HG03432 (cell line): ENCODE measurements at regions not wholly inside any gene's neighbourhood (a gene's known extent, or its start where the extent isn't known, plus 50 kb on each side); places are given as distances from the start of the nearest gene placed in this dataset.

Source experiments
- ATAC-seq: cut with Tn5 transposase; IDR thresholded peaks from one replicate; pipeline ENCODE4 v1.9.1; 2021; ENCODE audit warnings: mild to moderate bottlenecking, moderate library complexity; ENCODE audit not compliant: unreplicated experiment

DNA sequence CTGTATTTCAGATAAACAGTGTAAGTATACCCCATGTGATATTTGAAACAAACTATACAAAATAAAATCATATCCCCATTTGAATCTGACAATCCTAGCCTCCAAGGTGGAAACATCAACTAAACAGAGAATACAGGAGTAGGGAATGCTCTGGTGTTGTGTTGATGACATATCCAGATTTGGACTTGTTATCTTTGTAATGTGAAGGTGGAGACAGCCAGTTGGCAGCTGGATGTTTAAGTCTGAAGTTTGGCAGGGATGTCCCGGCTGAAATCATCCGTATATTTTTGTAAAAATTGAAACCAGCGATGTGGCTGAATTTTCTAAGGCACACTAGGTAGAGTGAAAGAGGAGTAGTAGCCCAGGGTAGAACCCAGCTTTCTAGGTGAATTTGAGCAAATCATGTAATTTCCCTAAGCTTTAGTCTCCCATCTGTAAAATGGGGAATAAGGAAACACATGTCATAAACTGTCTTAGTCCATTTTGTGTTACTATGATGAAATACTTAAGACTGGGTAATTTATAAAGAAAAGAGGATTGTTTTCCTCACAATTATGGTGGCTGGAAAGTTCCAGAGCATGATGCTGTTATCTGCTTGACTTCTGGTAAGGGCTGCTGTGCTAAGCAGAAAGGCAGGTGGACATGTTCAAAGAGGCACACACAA is 246.6 kb upstream of the APCDD1 start:
- ATAC-seq = no peak

DNA sequence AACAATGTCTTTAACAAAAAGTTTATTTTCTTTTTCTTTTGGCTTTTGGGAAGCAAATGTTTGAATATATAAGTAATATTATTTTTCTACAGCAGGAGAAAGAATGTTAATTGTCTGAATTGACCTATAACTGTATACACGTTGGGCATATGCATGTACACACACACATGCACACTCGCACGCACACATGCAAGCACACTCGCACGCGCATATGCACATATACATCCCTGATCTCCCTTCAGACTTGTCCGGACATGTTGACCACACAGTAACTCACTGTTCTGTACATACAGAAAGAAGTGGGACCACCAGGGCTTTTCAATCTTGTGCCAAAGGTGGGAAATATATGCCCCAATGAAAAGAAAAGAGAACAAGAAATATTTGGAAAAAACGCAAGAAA is 245.1 kb upstream of the APCDD1 start:
- ATAC-seq = no peak

DNA sequence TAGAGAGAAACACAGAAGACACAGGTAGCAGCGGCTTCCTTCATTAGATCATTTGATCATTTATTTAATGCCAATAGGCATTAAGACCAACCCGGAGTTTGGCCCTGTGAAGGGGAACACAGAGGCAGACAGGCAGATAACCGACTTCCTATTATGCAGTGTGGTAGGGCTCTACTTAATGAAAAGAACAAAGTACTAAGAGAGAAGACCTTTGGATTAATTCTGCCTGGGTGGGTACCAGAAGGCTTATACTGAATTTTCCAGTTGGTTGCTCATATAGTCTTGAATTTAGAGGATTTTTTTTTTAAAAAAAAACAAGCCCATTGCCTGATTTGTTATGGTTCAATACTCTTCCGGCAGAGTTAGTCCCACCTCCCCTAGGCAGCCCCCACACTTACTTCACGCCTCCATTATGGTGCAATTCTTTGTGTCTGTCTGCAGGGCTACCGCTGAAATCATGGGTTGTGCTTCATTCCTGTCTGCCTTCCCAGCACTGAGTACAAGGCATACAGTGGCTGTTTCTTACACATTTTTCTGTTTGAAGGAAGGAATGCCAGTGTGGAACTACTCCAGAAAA is 244.3 kb upstream of the APCDD1 start:
- no peak for ATAC-seq

DNA sequence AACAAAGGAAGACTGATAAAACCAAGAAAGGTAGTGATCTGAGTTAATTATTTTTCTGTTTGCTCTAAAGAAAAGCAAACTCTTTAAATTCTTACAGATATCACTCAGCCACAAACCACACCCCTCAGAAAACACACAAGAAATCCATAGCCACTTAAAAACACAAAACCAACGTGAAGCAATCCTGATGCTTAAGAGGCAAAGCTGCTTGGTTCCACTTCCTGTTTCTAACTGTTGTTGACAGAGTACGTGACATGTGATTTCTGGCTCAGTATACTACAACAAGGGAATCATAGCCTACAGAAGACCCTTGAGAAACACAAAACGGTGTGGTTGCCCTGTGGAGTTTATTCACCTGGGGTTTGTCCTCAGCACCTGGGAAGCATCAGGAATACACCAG is 240.9 kb upstream of the APCDD1 start:
- peak; percentile 78 for ATAC-seq

DNA sequence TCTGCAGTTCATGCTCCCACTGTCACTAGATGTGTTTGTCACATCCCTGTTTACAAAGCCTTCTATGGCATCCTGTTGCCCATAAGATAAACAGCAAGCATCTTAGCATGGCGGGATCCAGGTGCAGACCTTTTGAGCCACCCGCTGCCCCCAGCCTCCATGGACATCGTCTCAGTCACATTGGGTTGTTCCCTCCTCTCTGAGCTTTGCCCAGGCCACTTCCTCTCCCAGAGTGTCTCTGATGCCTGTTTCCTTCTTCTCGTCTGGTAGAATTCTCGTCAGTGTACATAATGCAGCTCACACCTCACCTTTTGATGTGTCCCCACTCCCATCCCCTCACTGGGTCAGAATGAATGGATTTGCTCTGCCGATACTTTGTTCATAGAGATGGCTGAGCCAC is 239.0 kb upstream of the APCDD1 start:
- ATAC-seq = no peak

DNA sequence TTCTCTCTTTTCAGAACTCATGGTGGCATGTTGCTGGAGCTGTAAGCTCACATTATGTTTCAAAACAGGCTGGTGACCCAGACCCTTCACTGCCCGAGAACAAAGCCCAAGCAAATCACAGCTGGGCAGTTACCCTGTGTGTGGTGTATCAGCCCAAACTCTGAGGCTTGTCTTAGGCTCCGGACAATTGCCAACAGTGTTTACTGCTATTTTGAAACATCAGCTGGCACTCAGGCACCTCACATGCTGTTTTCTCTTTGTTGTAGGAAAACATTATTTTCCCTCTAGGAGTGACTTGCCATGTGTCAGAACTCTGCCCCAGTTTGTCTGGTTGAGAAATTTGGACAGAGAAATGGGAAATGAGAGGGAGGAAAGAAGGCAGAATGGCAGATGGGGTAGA is 237.6 kb upstream of the APCDD1 start:
- ATAC-seq = no peak

DNA sequence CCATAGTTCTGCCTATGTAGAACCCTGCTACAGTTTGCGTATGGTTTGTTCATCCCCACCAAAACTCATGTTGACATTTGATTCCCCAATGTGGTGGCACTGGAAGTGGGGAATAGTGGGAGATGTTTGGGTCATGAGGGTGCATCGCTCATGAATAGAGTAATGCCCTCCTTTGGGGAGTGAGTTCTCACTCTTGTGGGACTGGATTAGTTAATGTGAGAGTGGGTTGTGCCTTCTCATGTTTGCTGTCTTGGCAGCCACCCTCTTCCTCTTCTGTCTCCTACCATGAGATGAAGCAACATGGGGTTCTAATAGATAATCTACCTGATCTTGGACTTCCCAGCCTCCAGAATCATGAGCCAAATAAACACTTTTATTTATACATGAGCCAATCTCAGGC is 237.2 kb upstream of the APCDD1 start:
- no peak for ATAC-seq

DNA sequence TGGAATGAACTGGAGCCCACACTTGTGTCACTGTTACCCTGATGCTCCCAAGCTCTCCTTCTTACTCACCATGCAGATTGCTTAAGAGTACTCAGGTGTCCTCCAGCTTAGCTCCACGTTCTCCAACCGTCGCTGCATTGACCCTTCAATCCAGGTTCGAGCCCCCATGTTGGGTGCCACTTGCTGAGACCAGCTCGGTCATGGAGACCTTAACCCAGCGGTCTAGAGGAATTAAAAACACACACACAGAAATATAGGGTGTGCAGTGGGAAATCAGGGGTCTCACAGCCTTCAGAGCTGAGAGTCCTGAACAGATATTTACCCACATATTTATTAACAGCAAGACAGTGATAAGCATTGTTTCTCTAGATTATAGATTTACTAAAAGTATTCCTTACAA is 229.1 kb upstream of the APCDD1 start:
- ATAC-seq = no peak

DNA sequence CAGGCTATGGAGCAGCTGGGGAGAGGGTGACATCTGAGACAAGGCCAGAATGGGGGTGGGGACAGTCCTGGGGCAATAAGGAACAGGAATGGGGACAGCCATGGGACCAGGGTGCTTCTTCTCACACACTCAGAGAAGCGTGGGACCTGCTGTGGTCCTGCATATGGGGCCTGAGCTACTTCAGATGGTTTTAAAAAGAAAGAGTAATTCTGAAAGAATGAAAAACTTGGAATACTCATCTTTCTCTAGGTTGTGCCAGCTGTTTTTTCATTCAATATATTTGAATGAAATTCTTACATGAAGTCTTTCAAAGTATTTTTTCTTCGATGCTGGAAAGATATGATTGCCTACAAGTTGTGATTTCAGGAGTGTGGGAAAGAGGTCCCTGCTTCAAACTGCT is 227.5 kb upstream of the APCDD1 start:
- no peak for ATAC-seq

DNA sequence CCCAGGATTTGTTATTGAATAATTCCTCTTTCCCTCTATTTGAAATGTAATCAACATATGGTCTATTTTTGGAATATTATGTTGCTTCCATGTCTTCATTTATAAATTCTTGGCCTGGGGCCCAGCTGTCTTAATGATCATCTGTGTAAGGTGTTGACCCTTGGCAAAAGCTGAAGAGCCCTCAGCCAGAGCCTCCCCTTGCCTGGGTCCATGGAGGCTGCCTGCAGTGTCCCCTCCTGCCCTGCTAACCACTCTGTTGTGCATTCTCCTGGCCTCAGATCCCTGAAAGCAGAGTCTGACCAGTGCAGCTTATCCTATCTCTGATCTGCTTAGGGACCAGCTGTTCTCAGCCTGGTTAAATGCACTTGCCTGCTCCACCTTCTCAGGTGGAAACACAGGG is 226.1 kb upstream of the APCDD1 start:
- ATAC-seq = no peak

DNA sequence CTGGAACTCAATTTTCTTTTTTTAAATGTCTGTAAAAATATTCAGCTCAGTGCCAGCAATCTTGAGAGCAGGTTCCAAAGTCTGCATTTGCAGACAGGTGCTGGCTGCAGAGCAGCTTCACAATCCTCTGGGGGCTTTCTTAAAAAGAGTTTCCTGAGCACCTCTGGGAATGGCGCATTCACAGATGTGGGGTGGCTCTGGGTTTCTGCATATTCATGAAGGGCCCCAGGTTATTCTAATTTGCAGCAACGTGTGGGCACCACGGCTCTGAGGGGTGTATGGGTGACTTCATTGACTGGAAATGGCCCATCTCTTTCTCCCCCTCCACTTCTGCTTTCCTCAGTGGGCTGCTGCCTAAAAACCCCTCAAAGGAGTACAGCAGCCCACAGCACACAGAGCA is 225.0 kb upstream of the APCDD1 start:
- no peak for ATAC-seq

DNA sequence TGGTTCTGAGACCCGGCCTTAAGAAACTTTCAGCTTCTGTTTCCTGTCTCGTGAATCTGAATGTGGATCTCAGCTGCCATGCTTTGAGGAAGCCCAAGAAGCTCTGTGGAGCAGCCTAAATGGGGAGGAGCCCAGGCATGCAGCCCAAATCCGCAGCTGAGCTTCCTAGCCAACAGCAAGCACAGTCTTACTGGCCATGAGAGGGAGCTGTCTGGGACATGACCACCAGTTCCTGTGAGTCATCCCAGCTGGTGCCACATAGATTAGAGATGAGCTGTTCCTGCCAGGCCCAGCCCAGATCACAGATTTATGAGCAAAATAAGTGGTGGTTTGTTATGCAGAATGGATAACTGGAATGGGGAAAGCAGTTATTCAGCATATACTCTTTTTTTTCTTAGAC is 224.4 kb upstream of the APCDD1 start:
- ATAC-seq = no peak

DNA sequence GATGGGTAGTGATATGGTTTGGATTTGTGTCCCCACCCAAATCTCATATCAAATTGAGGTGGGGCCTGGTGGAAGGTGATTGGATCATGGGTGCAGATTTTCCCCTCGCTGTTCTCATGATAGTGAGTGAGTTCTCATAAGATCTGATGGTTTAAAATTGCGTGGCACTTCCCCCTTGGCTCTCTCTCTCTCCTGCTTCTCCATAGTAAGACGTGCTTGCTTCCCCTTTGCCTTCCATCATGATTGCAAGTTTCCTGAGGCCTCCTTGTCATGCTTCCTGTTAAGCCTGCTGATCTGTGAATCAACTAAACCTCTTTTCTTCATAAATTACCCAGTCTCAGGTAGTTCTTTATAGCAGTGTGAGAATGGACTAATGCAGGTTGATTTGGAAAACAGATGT is 223.2 kb upstream of the APCDD1 start:
- no peak for ATAC-seq

DNA sequence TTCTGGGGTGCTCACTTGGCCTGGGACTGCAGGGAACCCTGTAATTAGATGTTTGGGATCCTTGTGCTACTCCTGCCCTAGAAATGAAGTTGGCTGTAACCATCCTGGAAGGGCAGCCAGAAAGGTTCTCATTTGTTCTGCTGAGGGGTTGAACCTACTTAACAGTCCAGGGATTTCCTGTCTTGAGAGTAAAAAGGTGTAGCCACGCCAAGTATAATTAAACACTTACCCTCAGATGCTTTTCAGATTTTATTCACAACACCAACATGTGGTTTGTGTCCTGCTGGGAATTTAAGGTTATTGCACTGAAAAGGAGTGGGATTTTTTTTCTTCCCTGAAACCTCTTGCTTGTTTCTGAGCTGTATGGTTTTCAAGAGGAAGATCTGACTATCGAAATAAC is 222.4 kb upstream of the APCDD1 start:
- ATAC-seq = no peak

DNA sequence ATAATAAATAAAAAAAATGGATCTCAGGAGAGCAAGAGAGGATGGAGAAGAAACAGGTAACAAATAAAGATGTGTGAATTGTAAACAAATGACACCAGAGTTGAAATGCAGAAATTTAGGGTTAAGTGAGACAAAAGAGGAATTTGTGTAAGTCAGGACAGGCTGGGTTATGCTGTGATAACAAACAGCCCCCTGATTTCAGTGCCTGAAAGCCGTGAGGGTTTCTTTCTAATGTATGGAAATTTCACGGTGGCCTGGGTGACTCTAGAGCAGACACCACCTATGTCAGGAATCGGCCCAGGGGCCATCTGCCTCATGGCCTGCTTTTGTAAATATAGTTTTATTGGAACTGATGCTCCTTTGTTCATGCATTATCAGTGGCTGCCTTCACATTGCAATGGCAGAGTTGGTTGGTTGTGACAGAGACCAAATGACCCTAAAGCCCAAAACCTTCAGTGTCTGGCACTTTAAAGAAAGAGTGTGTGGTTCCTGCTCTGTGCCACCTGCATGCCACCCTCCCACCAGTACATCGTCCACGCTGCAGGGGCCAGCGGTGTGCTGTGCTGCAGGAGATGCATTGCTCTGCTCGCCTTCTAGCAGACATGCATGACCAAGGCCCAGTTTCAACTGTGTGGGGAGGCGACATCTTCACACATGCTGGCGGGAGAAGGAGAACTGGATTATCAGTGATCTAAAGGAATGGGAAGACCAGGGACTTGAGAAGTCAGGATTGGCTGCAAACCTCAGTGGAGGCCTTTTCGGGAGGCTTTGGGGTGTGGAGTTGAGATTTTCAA is 221.2 kb upstream of the APCDD1 start:
- ATAC-seq = no peak

DNA sequence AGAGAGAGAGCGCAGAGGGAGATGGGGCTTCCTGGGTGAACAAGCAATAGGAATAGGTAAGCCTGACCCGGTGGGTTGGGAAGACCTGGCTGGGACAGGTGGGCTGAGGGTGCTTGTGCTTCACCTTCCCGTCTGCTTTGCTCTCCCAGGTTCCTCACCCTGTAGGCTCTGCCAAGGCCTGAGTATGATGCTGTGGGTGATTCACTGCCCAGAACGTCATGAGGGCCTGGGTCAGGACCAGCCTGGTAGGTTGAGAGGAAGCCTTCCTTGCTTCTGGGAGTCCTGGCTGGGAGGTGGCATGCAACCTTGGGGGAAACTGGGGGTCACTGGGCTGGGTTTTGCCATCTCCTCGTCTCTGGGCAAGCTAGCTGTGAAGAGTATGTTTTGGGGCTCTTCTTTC is 220.2 kb upstream of the APCDD1 start:
- ATAC-seq = no peak

DNA sequence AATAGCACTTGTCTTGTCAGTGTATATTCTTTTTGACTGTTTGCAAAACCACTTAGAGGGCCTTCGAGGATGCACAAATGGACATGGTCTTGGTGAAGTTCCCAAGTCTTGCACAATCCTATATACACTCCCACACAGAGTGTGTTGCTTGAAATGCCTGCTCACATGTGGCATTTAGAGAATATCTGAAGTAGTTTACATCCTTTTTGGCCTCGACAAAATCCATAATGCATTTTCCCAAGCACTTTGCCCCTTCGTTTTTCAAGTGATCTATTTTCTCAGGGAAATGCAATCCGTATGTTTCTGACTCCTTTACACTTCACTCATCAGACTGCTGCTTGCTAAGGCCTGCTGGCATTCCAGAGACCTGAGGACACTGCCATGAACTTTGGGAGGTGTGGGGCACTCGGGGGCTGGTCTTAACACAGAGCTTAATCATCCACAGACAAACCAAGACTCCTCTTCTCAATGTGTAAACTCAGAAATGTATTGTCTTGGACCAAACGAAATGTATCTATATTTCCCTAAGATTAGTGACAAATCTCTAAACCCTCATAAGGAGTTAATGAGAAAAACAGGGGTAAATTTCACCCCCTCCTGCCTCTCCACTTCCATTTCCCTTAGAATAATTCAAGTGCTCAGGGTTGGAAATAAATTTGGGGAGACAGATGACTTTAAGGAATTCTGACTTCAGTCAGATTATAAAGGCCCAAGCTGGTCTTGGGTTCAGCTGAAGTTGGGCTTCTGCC is 219.3 kb upstream of the APCDD1 start:
- ATAC-seq = no peak

DNA sequence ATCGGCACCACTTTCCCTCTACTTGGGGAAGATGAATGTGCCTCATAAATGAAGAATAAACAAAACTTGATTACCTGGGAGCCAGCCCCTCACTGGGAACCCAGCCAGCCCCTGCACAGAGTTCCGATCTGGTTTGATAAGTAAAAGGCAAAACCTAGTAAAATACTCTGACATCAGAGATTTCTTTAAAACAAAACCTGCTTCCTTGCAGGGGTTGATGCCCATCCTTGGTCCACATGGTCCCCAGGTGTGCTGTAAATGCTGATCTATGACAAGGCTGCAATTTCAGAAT is 218.8 kb upstream of the APCDD1 start:
- ATAC-seq = no peak

DNA sequence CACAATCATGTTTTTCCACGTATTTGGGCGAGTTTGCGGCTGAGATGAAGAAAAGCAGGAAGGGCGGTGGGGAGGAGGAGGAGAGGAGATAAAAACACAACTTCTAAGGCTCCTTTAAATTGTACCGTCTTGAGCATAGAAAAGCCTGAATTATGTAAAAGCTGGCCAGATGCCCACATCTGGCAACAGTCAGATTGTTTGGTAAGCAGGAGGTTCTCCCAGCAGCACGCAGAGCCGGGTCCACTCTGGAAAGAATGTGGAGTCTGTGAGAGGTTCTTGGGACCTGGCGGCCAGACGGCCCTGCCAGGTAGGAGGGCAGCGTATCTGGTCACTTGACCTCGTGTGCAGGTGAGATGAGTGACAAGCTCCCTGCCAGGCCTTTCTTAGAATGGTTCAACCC is 215.3 kb upstream of the APCDD1 start:
- ATAC-seq = no peak

DNA sequence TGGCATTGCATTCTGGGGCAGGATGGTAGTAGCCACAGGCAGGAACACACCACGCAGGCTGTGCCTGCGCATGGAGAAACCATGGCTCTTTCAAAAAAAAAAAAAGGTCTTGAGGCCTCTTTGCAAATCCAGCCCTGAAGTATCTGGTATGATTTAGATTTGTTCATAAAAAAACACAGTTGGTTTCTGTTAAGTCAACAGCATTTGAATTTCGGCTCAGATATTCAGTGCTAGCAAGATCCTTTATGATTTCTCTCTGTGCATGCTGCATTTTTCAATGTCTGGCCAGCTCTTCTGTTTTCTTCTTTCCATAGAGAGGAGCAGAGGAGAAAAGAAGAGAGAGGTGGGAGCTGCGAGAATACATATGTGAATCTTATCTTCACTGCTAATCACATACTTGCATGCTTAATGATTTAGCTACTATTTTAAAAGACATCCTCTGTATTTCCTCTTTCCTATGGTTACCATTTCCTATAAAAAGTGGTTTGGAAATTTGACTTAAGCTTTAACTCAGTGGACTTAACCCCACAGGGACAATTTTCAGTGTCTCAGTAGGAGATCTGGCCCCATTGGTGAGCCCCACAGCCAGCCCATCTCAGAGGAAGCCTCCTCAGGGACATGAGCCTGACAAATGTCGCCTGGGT is 214.3 kb upstream of the APCDD1 start:
- ATAC-seq = no peak

DNA sequence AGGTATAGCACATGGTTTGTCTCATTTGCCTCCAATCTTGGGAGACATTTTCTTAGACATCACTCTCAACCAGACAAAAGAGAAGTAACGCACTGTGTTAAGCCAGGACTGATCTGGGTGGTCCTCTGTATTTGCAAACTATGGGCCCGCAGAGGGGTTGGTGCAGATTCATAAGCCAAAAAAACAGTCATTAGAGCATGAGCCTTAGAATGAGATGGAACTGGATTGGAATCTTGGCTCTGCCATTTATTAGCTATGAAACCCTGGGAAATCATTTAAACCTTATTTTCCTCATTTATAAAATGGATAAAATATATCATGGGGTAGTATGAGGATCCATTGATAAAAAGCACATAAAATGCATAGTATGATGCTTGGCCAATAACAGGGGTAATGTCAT is 213.5 kb upstream of the APCDD1 start:
- no peak for ATAC-seq
